ENCODE measurements at regions not wholly inside any gene's neighbourhood (a gene's known extent, or its start where the extent isn't known, plus 50 kb on each side); places are given as distances from the start of the nearest gene placed in this dataset.

DNA sequence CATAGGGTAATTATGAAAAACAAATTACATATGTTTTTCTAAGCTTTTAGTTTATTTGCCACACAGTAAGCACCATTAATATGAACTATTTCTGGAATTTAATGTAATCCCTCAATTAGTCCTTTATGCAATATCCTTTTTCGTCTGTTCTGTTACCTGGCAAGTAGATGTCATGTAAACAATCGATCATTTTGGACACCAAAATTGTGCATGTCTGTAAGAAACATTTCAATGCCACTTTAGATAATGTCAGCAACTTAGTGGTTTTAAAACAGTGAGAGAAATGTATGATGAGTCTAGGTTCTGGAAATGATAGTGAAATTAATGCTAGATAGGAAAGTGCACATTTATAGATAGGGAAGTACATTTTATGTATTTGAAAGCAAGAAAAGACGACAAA lies 986.6 kb downstream of the ZPLD1 start:
- Histone ChIP-seq H3K4me3 (replicated peaks; ENCODE audit: insufficient read depth, low read length) (no peak overlapping the region), H3K27me3 (ENCODE audit: insufficient read depth, poor library complexity, severe bottlenecking) (no peaks in the 10 kb centered on the region), H3K27ac (replicated peaks) (no peak overlapping the region)
- no peak for DNase-seq (ENCODE audit: low read depth in 1 of 2, low spot score in 1 of 2)
- TF ChIP-seq, protein P1, sequence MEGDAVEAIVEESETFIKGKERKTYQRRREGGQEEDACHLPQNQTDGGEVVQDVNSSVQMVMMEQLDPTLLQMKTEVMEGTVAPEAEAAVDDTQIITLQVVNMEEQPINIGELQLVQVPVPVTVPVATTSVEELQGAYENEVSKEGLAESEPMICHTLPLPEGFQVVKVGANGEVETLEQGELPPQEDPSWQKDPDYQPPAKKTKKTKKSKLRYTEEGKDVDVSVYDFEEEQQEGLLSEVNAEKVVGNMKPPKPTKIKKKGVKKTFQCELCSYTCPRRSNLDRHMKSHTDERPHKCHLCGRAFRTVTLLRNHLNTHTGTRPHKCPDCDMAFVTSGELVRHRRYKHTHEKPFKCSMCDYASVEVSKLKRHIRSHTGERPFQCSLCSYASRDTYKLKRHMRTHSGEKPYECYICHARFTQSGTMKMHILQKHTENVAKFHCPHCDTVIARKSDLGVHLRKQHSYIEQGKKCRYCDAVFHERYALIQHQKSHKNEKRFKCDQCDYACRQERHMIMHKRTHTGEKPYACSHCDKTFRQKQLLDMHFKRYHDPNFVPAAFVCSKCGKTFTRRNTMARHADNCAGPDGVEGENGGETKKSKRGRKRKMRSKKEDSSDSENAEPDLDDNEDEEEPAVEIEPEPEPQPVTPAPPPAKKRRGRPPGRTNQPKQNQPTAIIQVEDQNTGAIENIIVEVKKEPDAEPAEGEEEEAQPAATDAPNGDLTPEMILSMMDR (IDR thresholded peaks at IDR 0.05; ENCODE audit: insufficient read depth, low read length) = no peak
- TF ChIP-seq SPI1 (IDR thresholded peaks at IDR 0.05; ENCODE audit: borderline replicate concordance, low read depth) = no peak
- TF ChIP-seq GABPA (IDR thresholded peaks at IDR 0.05; ENCODE audit: low read depth) = no peak
- TF ChIP-seq, protein P2, sequence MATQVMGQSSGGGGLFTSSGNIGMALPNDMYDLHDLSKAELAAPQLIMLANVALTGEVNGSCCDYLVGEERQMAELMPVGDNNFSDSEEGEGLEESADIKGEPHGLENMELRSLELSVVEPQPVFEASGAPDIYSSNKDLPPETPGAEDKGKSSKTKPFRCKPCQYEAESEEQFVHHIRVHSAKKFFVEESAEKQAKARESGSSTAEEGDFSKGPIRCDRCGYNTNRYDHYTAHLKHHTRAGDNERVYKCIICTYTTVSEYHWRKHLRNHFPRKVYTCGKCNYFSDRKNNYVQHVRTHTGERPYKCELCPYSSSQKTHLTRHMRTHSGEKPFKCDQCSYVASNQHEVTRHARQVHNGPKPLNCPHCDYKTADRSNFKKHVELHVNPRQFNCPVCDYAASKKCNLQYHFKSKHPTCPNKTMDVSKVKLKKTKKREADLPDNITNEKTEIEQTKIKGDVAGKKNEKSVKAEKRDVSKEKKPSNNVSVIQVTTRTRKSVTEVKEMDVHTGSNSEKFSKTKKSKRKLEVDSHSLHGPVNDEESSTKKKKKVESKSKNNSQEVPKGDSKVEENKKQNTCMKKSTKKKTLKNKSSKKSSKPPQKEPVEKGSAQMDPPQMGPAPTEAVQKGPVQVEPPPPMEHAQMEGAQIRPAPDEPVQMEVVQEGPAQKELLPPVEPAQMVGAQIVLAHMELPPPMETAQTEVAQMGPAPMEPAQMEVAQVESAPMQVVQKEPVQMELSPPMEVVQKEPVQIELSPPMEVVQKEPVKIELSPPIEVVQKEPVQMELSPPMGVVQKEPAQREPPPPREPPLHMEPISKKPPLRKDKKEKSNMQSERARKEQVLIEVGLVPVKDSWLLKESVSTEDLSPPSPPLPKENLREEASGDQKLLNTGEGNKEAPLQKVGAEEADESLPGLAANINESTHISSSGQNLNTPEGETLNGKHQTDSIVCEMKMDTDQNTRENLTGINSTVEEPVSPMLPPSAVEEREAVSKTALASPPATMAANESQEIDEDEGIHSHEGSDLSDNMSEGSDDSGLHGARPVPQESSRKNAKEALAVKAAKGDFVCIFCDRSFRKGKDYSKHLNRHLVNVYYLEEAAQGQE (IDR thresholded peaks at IDR 0.05; ENCODE audit: insufficient replicate concordance, low read depth) = no peak
- TF ChIP-seq POLR2AphosphoS5 (IDR thresholded peaks at IDR 0.05; ENCODE audit: low read depth) = no peak

DNA sequence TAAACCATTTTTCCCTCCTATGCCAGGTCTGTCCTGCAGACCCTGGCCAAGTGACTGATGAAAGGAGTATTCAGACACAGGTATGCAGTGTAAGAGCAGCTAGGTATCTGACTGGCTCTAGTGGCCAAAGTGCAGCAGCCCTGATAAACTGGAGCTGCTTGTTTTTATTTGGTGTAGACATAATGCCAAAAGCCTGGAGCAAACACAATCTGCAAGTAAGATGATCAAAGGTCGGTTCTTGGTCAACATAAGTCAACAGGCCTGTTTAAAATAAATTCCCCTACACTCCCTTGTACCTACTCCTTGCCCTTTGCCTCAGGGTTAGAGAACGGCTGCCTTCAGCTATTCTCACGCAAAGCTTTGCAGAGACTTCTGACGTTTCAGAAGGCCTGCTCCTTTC lies 1003.1 kb downstream of the ZPLD1 start:
- Histone ChIP-seq H3K4me3 (replicated peaks; ENCODE audit: insufficient read depth, low read length) (no peak overlapping the region), H3K27me3 (ENCODE audit: insufficient read depth, poor library complexity, severe bottlenecking) (no peaks in the 10 kb centered on the region), H3K27ac (replicated peaks) (no peak overlapping the region)
- no peak for DNase-seq (ENCODE audit: low read depth in 1 of 2, low spot score in 1 of 2)
- TF ChIP-seq SPI1 (IDR thresholded peaks at IDR 0.05; ENCODE audit: borderline replicate concordance, low read depth) (no peak), GABPA (IDR thresholded peaks at IDR 0.05; ENCODE audit: low read depth) (no peak), POLR2AphosphoS5 (IDR thresholded peaks at IDR 0.05; ENCODE audit: low read depth) (no peak)
- TF ChIP-seq, protein P2 (IDR thresholded peaks at IDR 0.05; ENCODE audit: insufficient replicate concordance, low read depth) = no peak
- TF ChIP-seq, protein P1 (IDR thresholded peaks at IDR 0.05; ENCODE audit: insufficient read depth, low read length) = no peak

DNA sequence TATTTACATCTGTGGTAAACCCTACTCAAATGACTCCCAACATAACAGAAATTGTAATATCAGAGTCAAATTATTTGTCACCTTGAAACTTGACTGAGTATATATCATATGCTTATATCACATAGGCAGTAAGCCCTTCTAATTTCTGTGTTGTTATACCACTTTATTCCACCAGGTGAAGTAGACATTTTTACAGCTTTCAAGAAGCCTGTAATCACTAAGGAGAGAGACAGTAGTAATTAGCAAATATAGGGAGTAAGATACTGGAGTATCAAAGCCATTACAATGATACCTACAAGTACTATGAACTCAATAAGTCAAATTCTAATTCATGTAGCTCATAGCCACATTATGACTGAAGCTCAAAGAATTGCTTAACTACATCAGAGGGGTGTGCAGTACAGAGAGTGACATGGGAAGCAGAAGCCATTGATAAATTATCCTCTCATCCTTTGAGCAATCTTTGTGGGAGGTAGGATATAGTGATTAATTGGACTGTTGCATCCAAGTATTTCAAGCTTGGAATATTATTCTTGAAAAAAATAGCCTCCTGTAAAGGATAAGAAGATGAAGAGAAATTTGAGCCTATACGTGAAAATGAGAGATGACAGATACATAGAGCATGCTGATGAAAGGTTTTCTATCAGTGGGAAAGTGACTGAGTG lies 1005.9 kb downstream of the ZPLD1 start:
- H3K27me3 ChIP-seq (ENCODE audit: insufficient read depth, poor library complexity, severe bottlenecking) = no peaks in the 10 kb centered on the region
- H3K4me3 ChIP-seq (replicated peaks; ENCODE audit: insufficient read depth, low read length) = no peak overlapping the region
- no peak for DNase-seq (ENCODE audit: low read depth in 1 of 2, low spot score in 1 of 2)
- no peak overlapping the region for H3K27ac ChIP-seq (replicated peaks)
- TF ChIP-seq, protein P2 (IDR thresholded peaks at IDR 0.05; ENCODE audit: insufficient replicate concordance, low read depth) = no peak
- TF ChIP-seq GABPA (IDR thresholded peaks at IDR 0.05; ENCODE audit: low read depth) = no peak

Data from HL-60 (cell line).